Heart left ventricle (tissue), 13 donors: ENCODE measurements at regions not wholly inside any gene's neighbourhood (a gene's known extent, or its start where the extent isn't known, plus 50 kb on each side); places are given as distances from the start of the nearest gene placed in this dataset.

Experiments used
- POLR2A ChIP-seq, 2 donors: fragments of 450-650 bp; IDR thresholded peaks; one replicate each; pipeline ENCODE4 v1.6.1; 2017; ENCODE audit warnings: antibody characterized with exemption in 2 of 2, mild to moderate bottlenecking in 2 of 2, moderate library complexity in 2 of 2
- TF ChIP-seq, protein P1 (sequence below), 12 donors: fragments of 200-600 bp; sonication (generic) in 4 of 12; IDR thresholded peaks; one replicate each; pipeline versions ENCODE4 v1.5.0 to v1.8.0; 2018 to 2022; ENCODE audit warnings: antibody characterized with exemption in 12 of 12, mild to moderate bottlenecking in 5 of 12
- donor health status: ischemic (EF 13 %, LVEDD 7.1; RV severe dilation, severe dysfunction).
- donor health status: DM: no; HTN: yes; CAD: no.
- donor health status: DM: no; HTN: no; CAD: no.
- donor health status: ischemic (EF 25% LVEDD 6.9; RV normal size, moderate dysfunction).
- donor health status: ischemic (EF 25% LVEDD 5.7; RV mildly dilated, moderate dysfunction).
- donor health status: ischemic (EF 35%, LVEDD 5.7; RV mildly dilated, moderate dysfunction).
- donor health status: nonischemic (EF 11% LVEDD 7.7; RV severe dilation, severe dysfunction).
- donor health status: DM: yes; HTN: yes; CAD: no.
- donor health status: PGD.
- donor health status: ischemic (EF 29% LVEDD 5.4; RV normal size, mild dysfunction).
- donor health status: nonischemic (EF 23%, LVEDD 6.1; RV moderate dilation, normal function).

DNA sequence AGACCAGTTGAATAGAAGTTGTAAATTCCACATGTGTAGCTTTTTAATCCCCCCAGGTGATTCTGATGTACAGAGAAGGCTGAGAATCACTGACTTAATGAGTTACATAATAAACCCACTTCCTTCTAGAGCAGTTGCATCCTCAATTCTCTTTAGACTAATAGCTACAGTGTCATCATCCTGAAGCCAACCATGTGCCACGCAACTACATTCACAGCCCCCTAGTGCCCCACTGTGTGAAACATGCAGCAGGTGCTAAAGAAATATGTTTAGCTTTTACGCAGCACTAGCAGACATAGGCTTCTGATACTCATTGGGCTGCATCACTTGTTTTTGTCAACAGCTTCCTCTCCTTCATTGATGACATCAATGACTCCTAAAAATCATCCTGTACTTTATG lies 1168.3 kb downstream of the BCL11B start:
- no peak for TF ChIP-seq POLR2A (IDR thresholded peaks at IDR 0.05)
- TF ChIP-seq, protein P1, sequence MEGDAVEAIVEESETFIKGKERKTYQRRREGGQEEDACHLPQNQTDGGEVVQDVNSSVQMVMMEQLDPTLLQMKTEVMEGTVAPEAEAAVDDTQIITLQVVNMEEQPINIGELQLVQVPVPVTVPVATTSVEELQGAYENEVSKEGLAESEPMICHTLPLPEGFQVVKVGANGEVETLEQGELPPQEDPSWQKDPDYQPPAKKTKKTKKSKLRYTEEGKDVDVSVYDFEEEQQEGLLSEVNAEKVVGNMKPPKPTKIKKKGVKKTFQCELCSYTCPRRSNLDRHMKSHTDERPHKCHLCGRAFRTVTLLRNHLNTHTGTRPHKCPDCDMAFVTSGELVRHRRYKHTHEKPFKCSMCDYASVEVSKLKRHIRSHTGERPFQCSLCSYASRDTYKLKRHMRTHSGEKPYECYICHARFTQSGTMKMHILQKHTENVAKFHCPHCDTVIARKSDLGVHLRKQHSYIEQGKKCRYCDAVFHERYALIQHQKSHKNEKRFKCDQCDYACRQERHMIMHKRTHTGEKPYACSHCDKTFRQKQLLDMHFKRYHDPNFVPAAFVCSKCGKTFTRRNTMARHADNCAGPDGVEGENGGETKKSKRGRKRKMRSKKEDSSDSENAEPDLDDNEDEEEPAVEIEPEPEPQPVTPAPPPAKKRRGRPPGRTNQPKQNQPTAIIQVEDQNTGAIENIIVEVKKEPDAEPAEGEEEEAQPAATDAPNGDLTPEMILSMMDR (IDR thresholded peaks at IDR 0.05), result no peak
